Jurkat, Clone E6-1 (cell line): ENCODE measurements at regions not wholly inside any gene's neighbourhood (a gene's known extent, or its start where the extent isn't known, plus 50 kb on each side); places are given as distances from the start of the nearest gene placed in this dataset.
"Not testable (repeated sequence)": the region's sequence is repeated elsewhere in the genome, so short reads cannot be mapped to it uniquely, and the experiment has no call there.

Experiments used
- DNase-seq: peaks from one replicate; pipeline ENCODE4 v3.0.0-alpha.2; 2011; ENCODE audit warnings: low read depth, low spot score
- H3K4me3 ChIP-seq: 2 replicates; pipeline ENCODE4 v1.5.1; 2011; ENCODE audit warnings: mild to moderate bottlenecking, low read length, control low read depth, moderate library complexity

GRCh38 chr11:24390762-24391161, 106.1 kb upstream of the LUZP2 start:
- DNase-seq = no peak
- no peak overlapping the region for H3K4me3 ChIP-seq

GRCh38 chr11:24391167-24391566, 105.7 kb upstream of the LUZP2 start:
- H3K4me3 ChIP-seq = no peak overlapping the region
- DNase-seq = no peak

GRCh38 chr11:24400059-24400665, 96.7 kb upstream of the LUZP2 start:
- DNase-seq = no peak
- no peak overlapping the region for H3K4me3 ChIP-seq

- H3K4me3 ChIP-seq = no peak overlapping the region
Observed at GRCh38 chr11:24406389-24406788, 90.5 kb upstream of the LUZP2 start.

DNA sequence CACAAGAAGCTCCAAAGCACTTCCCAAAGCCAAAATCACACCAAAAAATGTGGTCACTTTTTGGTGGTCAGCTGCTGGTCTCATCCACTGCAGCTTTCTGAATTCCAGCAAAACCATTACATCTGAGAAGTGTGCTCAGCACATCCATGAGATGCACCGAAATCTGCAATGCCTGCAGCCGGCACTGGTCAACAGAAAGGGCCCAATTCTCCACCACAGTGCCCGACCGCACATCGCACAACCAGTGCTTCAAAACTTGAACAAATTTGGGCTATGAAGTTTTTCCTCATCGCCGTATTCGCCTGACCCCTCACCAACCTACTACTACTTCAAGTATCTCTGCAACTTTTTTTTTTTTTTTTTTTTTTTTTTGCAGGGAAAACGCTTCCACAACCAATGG, 89.9 kb upstream of the LUZP2 start:
- no peak for DNase-seq
- no peak overlapping the region for H3K4me3 ChIP-seq

More at GRCh38 chr11:24406389-24406788, 90.5 kb upstream of the LUZP2 start:
- DNase-seq = no peak

GRCh38 chr11:24407733-24408132, 89.1 kb upstream of the LUZP2 start:
- no peak overlapping the region for H3K4me3 ChIP-seq

GRCh38 chr11:24408202-24408601, 88.7 kb upstream of the LUZP2 start:
- no peak for DNase-seq
- H3K4me3 ChIP-seq = no peak overlapping the region

More at GRCh38 chr11:24407733-24408132, 89.1 kb upstream of the LUZP2 start:
- no peak for DNase-seq

DNA sequence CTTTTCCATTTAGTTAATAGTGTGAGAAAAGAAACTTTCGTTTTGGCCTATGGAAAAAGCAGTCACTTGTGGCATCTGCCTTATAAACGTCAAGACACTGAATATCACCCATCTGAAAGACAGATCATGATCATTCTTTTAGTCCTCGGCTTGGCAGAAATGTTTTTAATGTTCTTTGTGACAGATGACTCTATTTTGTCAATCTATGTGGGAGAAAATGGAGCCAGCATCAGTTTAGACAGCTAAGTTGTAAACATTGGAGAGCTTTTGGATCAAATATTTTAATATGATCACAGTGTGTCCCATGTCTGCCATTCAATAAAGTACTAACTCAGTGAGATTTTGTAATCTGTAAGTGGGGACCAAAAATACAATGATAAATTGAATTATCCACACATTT, 85.1 kb upstream of the LUZP2 start:
- DNase-seq = no peak
- H3K4me3 ChIP-seq = no peak overlapping the region

- DNase-seq = no peak
- no peak overlapping the region for H3K4me3 ChIP-seq
Observed at GRCh38 chr11:24412722-24413121, 84.1 kb upstream of the LUZP2 start.

DNA sequence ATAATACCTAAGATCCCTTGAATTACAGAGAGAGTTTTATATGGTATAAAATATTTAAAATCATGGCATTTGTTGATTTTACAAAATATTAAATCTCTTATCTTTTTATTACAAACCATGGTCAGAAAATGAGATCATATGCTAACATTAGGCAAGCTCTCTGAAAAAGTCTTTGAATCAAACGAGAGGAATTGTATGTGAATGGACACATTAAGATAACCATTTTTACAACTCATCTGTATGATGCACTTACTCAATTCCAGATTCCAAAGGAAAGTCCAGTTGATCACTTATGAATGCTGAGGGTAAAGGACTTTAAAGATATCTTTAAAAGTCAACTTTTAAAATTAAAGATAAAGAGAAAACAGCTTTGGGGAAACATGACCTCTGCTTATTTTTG, 83.5 kb upstream of the LUZP2 start:
- no peak overlapping the region for H3K4me3 ChIP-seq
- no peak for DNase-seq

- not testable (repeated sequence) for DNase-seq, H3K4me3 ChIP-seq
Observed at GRCh38 chr11:24415955-24416636, 80.8 kb upstream of the LUZP2 start.

- no peak for DNase-seq
- no peak overlapping the region for H3K4me3 ChIP-seq
Observed at GRCh38 chr11:24421766-24422165, 75.1 kb upstream of the LUZP2 start.

GRCh38 chr11:24422376-24422775, 74.5 kb upstream of the LUZP2 start:
- DNase-seq = no peak

DNA sequence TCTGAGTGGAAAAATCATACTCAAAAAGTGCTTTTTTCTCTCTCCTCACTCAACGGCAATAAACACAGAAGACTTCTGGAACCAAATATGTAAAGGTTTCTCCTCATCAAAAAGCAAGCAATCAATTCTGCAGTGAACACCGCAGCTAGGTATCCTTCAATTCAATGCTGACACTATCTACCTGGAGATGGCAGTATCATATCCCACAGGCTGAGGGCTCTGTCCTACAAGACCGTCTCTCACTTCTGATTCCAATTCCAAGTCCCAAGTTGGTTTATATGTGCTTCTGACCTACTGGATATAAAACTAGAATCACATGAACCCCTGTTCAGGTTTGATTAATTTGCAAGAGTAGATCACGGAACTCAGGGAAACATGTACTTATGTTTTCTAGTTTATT, 59.7 kb upstream of the LUZP2 start:
- H3K4me3 ChIP-seq = no peak overlapping the region
- DNase-seq = no peak

More at GRCh38 chr11:24422376-24422775, 74.5 kb upstream of the LUZP2 start:
- H3K4me3 ChIP-seq = no peak overlapping the region
